ENCODE measurements at regions not wholly inside any gene's neighbourhood (a gene's known extent, or its start where the extent isn't known, plus 50 kb on each side); places are given as distances from the start of the nearest gene placed in this dataset.

- TF ChIP-seq POLR2AphosphoS5 (IDR thresholded peaks at IDR 0.05; ENCODE audit: low read depth, low read length) (no peak), POLR2A (IDR thresholded peaks at IDR 0.05; ENCODE audit: low read depth, low read length) (no peak), TAF1 (IDR thresholded peaks at IDR 0.05; ENCODE audit: borderline replicate concordance, low read depth, low read length) (no peak)
Measured at GRCh38 chr4:54842656-54843055, 184.9 kb downstream of the KIT start.
